Mucosa of rectum (tissue), 2 donors: ENCODE measurements at regions not wholly inside any gene's neighbourhood (a gene's known extent, or its start where the extent isn't known, plus 50 kb on each side); places are given as distances from the start of the nearest gene placed in this dataset.
A peak's percentile ranks its signal among the peaks of the same experiment; 100 is the strongest.

Source experiments
- H3K27ac ChIP-seq, 2 donors: one replicate each; pipeline ENCODE4 v1.7.0; 2013; ENCODE audit warnings: inconsistent platforms in 2 of 2, low read depth in 2 of 2, low read length in 2 of 2
- H3K27me3 ChIP-seq, 2 donors: one replicate each; pipeline ENCODE4 v1.7.0; 2013; ENCODE audit warnings: low read length in 2 of 2; ENCODE audit not compliant: control insufficient read depth in 2 of 2, insufficient read depth in 2 of 2
- H3K36me3 ChIP-seq, 2 donors: one replicate each; pipeline ENCODE4 v1.7.0; 2013; ENCODE audit warnings: low read length in 2 of 2; ENCODE audit not compliant: control insufficient read depth in 2 of 2, insufficient read depth in 2 of 2
- H3K4me1 ChIP-seq, 2 donors: one replicate each; pipeline ENCODE4 v1.7.0; 2013; ENCODE audit warnings: low read length in 2 of 2, mild to moderate bottlenecking in 1 of 2; ENCODE audit not compliant: control insufficient read depth in 2 of 2, insufficient read depth in 2 of 2
- H3K4me3 ChIP-seq, 2 donors: one replicate each; pipeline ENCODE4 v1.7.0; 2013; ENCODE audit warnings: low read length in 2 of 2
- H3K9ac ChIP-seq, 2 donors: one replicate each; pipeline ENCODE4 v1.7.0; 2013; ENCODE audit warnings: low read length in 2 of 2, low read depth in 1 of 2, mild to moderate bottlenecking in 1 of 2
- H3K9me3 ChIP-seq, 2 donors: one replicate each; pipeline ENCODE4 v1.7.0; 2013; ENCODE audit warnings: low read length in 2 of 2; ENCODE audit not compliant: control insufficient read depth in 2 of 2
- donor health status: healthy.
- donor health status: Normal muscosa, but diverticular disease.

- Histone ChIP-seq H3K27me3 (no peaks in the 10 kb centered on the region), H3K4me1 (no peaks in the 10 kb centered on the region), H3K36me3 (no peaks in the 10 kb centered on the region), H3K9me3 (no peaks in the 10 kb centered on the region), H3K4me3 (no peak overlapping the region), H3K9ac (no peak overlapping the region), H3K27ac (no peak overlapping the region)
Observed at GRCh38 chr18:33849731-33850130, 271.7 kb downstream of the ASXL3 start.

- H3K36me3 ChIP-seq = no peaks in the 10 kb centered on the region
- no peaks in the 10 kb centered on the region for H3K9me3 ChIP-seq
- no peaks in the 10 kb centered on the region for H3K27me3 ChIP-seq
- H3K4me1 ChIP-seq = peaks cover 0 to 4% of the 10 kb centered on the region in 2 donors
- no peak overlapping the region for H3K9ac ChIP-seq
- no peak overlapping the region for H3K27ac ChIP-seq
- no peak overlapping the region for H3K4me3 ChIP-seq
Observed at GRCh38 chr18:33844232-33844631, 266.2 kb downstream of the ASXL3 start.

- Histone ChIP-seq H3K4me3 (no peak overlapping the region), H3K27ac (no peak overlapping the region), H3K9me3 (no peaks in the 10 kb centered on the region), H3K27me3 (no peaks in the 10 kb centered on the region), H3K9ac (no peak overlapping the region), H3K36me3 (no peaks in the 10 kb centered on the region), H3K4me1 (peaks cover 0 to 5% of the 10 kb centered on the region in 2 donors)
Observed at GRCh38 chr18:33841221-33841967, 263.4 kb downstream of the ASXL3 start.

GRCh38 chr18:33840212-33840593, 262.2 kb downstream of the ASXL3 start:
- Histone ChIP-seq H3K9ac (no peak overlapping the region), H3K4me3 (no peak overlapping the region), H3K27ac (no peak overlapping the region)

GRCh38 chr18:33839452-33840211, 261.6 kb downstream of the ASXL3 start:
- Histone ChIP-seq H3K4me1 (peaks cover 0 to 5% of the 10 kb centered on the region in 2 donors), H3K27me3 (no peaks in the 10 kb centered on the region), H3K9ac (no peak overlapping the region), H3K9me3 (no peaks in the 10 kb centered on the region), H3K36me3 (no peaks in the 10 kb centered on the region), H3K27ac (no peak overlapping the region), H3K4me3 (peak overlapping the region; percentile 36 to 58)

More at GRCh38 chr18:33840212-33840593, 262.2 kb downstream of the ASXL3 start:
- peaks cover 0 to 5% of the 10 kb centered on the region in 2 donors for H3K4me1 ChIP-seq
- H3K27me3 ChIP-seq = no peaks in the 10 kb centered on the region
- H3K9me3 ChIP-seq = no peaks in the 10 kb centered on the region
- H3K36me3 ChIP-seq = no peaks in the 10 kb centered on the region

- no peaks in the 10 kb centered on the region for H3K36me3 ChIP-seq
- H3K9me3 ChIP-seq = no peaks in the 10 kb centered on the region
- H3K4me3 ChIP-seq = no peak overlapping the region
- H3K27ac ChIP-seq = no peak overlapping the region
- H3K27me3 ChIP-seq = no peaks in the 10 kb centered on the region
- H3K4me1 ChIP-seq = peaks cover 0 to 5% of the 10 kb centered on the region in 2 donors
- no peak overlapping the region for H3K9ac ChIP-seq
Observed at GRCh38 chr18:33838054-33838453, 260.0 kb downstream of the ASXL3 start.

GRCh38 chr18:33837191-33837590, 259.2 kb downstream of the ASXL3 start:
- H3K4me3 ChIP-seq = no peak overlapping the region
- no peak overlapping the region for H3K9ac ChIP-seq
- no peak overlapping the region for H3K27ac ChIP-seq
- no peaks in the 10 kb centered on the region for H3K27me3 ChIP-seq
- H3K9me3 ChIP-seq = no peaks in the 10 kb centered on the region
- H3K36me3 ChIP-seq = no peaks in the 10 kb centered on the region
- peaks cover 0 to 5% of the 10 kb centered on the region in 2 donors for H3K4me1 ChIP-seq

- Histone ChIP-seq H3K9me3 (no peaks in the 10 kb centered on the region), H3K9ac (no peak overlapping the region), H3K27ac (no peak overlapping the region), H3K36me3 (no peaks in the 10 kb centered on the region), H3K4me1 (peaks cover 0 to 5% of the 10 kb centered on the region in 2 donors), H3K4me3 (no peak overlapping the region), H3K27me3 (no peaks in the 10 kb centered on the region)
Observed at GRCh38 chr18:33836564-33836963, 258.5 kb downstream of the ASXL3 start.

GRCh38 chr18:33835419-33835818, 257.4 kb downstream of the ASXL3 start:
- Histone ChIP-seq H3K36me3 (no peaks in the 10 kb centered on the region), H3K27me3 (no peaks in the 10 kb centered on the region), H3K4me3 (no peak overlapping the region), H3K9ac (no peak overlapping the region), H3K27ac (no peak overlapping the region), H3K9me3 (no peaks in the 10 kb centered on the region), H3K4me1 (peaks cover 0 to 7% of the 10 kb centered on the region in 2 donors)

GRCh38 chr18:33833842-33834241, 255.8 kb downstream of the ASXL3 start:
- Histone ChIP-seq H3K4me3 (no peak overlapping the region), H3K27ac (no peak overlapping the region), H3K9me3 (no peaks in the 10 kb centered on the region), H3K36me3 (no peaks in the 10 kb centered on the region), H3K4me1 (peaks cover 0 to 3% of the 10 kb centered on the region in 2 donors), H3K9ac (no peak overlapping the region), H3K27me3 (no peaks in the 10 kb centered on the region)
